ENCODE measurements at regions not wholly inside any gene's neighbourhood (a gene's known extent, or its start where the extent isn't known, plus 50 kb on each side); places are given as distances from the start of the nearest gene placed in this dataset.

DNA sequence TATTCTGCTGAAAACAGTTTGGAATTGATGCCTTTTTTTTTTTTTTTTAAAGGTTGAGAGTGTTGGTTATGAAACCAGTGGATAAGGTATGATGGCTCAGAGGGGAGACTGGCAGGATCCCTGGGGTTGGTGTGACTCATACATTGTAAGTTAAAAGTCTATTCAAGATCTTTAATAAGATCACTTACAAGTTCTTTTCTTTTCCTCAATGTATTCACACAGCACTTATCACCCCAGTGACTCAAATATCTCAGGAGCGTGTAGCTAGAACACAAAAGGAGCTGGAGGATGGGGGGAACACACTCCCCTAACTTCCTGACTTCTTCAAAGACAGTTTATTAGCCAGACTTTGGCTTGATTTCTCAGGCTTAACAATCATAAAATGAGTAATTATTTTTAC is 285.3 kb downstream of the SV2B start:
- H3K79me2 ChIP-seq (ENCODE audit: low read length): no peaks in the 10 kb centered on the region
- no peak overlapping the region for H3K27ac ChIP-seq (ENCODE audit: low read length)
- H3K4me2 ChIP-seq (ENCODE audit: low read length): no peak overlapping the region
- no peak overlapping the region for H3K4me3 ChIP-seq (ENCODE audit: low read length)
- TF ChIP-seq, protein P1, sequence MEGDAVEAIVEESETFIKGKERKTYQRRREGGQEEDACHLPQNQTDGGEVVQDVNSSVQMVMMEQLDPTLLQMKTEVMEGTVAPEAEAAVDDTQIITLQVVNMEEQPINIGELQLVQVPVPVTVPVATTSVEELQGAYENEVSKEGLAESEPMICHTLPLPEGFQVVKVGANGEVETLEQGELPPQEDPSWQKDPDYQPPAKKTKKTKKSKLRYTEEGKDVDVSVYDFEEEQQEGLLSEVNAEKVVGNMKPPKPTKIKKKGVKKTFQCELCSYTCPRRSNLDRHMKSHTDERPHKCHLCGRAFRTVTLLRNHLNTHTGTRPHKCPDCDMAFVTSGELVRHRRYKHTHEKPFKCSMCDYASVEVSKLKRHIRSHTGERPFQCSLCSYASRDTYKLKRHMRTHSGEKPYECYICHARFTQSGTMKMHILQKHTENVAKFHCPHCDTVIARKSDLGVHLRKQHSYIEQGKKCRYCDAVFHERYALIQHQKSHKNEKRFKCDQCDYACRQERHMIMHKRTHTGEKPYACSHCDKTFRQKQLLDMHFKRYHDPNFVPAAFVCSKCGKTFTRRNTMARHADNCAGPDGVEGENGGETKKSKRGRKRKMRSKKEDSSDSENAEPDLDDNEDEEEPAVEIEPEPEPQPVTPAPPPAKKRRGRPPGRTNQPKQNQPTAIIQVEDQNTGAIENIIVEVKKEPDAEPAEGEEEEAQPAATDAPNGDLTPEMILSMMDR (IDR thresholded peaks at IDR 0.05; ENCODE audit: low read depth, low read length): no peak
- no peak for TF ChIP-seq EZH2phosphoT487 (IDR thresholded peaks at IDR 0.05; ENCODE audit: low read depth)
- H3K27me3 ChIP-seq (ENCODE audit: low read depth, low read length): no peaks in the 10 kb centered on the region
- H3K9ac ChIP-seq (ENCODE audit: low read length): no peak overlapping the region
- no peaks in the 10 kb centered on the region for H4K20me1 ChIP-seq (ENCODE audit: insufficient read depth, low read length)
- no peak overlapping the region for H2AFZ ChIP-seq (ENCODE audit: low read depth, low read length)
- H3K9me3 ChIP-seq (ENCODE audit: insufficient read depth, low read length): no peaks in the 10 kb centered on the region
- H3K4me1 ChIP-seq (ENCODE audit: low read length): no peaks in the 10 kb centered on the region
- no peaks in the 10 kb centered on the region for H3K36me3 ChIP-seq (replicated peaks; ENCODE audit: low read depth, low read length)

DNA sequence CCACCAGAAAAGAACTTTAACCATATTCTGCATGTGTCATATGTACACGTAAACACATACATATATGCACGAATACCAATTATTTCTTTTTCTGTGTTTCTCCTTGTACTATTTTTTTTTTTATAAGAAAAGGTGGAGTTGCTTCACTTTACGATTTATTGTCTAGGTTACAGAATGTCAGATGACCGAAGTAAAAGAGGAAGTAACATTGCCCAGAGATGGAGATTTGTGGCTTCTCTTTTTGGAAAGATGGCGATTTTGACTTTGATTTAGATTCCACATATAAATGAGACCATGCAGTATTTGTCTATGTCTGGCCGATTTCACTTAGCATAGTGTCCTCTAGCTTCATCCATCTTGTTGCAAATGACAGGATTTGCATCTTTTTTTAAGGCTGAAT is 293.1 kb downstream of the SV2B start:
- no peak overlapping the region for H3K4me2 ChIP-seq (ENCODE audit: low read length)
- H3K27ac ChIP-seq (ENCODE audit: low read length): no peak overlapping the region
- no peaks in the 10 kb centered on the region for H3K36me3 ChIP-seq (replicated peaks; ENCODE audit: low read depth, low read length)
- no peaks in the 10 kb centered on the region for H3K27me3 ChIP-seq (ENCODE audit: low read depth, low read length)
- no peaks in the 10 kb centered on the region for H3K4me1 ChIP-seq (ENCODE audit: low read length)
- H3K9ac ChIP-seq (ENCODE audit: low read length): no peak overlapping the region
- H2AFZ ChIP-seq (ENCODE audit: low read depth, low read length): no peak overlapping the region
- H3K9me3 ChIP-seq (ENCODE audit: insufficient read depth, low read length): no peaks in the 10 kb centered on the region
- TF ChIP-seq, protein P1 (IDR thresholded peaks at IDR 0.05; ENCODE audit: low read depth, low read length): no peak
- TF ChIP-seq EZH2phosphoT487 (IDR thresholded peaks at IDR 0.05; ENCODE audit: low read depth): no peak
- no peaks in the 10 kb centered on the region for H3K79me2 ChIP-seq (ENCODE audit: low read length)
- no peak overlapping the region for H3K4me3 ChIP-seq (ENCODE audit: low read length)
- no peaks in the 10 kb centered on the region for H4K20me1 ChIP-seq (ENCODE audit: insufficient read depth, low read length)

DNA sequence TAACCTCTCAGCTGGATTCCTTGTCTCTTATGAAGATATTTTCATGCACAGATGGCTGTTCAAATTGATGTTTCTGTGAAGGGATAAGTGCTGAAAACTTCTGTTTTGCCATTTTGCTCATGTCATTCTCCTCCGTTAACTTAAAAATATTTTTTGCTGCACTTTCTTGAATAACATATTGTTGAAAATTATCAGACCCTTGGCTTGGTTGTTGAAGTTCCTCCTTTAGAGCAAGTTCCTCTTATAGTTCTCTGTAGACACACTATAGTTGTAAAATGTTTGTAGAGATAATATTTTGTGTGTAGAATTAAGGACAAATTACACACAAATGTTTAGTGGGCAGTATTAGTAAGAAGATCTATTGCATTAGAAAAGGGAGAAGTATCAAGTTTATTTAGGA is 300.4 kb downstream of the SV2B start:
- H3K27ac ChIP-seq (ENCODE audit: low read length): no peak overlapping the region
- H3K36me3 ChIP-seq (replicated peaks; ENCODE audit: low read depth, low read length): no peaks in the 10 kb centered on the region
- H4K20me1 ChIP-seq (ENCODE audit: insufficient read depth, low read length): no peaks in the 10 kb centered on the region
- H3K4me3 ChIP-seq (ENCODE audit: low read length): no peak overlapping the region
- no peaks in the 10 kb centered on the region for H3K9me3 ChIP-seq (ENCODE audit: insufficient read depth, low read length)
- H3K79me2 ChIP-seq (ENCODE audit: low read length): no peaks in the 10 kb centered on the region
- H3K4me1 ChIP-seq (ENCODE audit: low read length): no peaks in the 10 kb centered on the region
- no peak overlapping the region for H2AFZ ChIP-seq (ENCODE audit: low read depth, low read length)
- H3K4me2 ChIP-seq (ENCODE audit: low read length): no peak overlapping the region
- H3K9ac ChIP-seq (ENCODE audit: low read length): no peak overlapping the region
- H3K27me3 ChIP-seq (ENCODE audit: low read depth, low read length): no peaks in the 10 kb centered on the region
- no peak for TF ChIP-seq EZH2phosphoT487 (IDR thresholded peaks at IDR 0.05; ENCODE audit: low read depth)
- TF ChIP-seq, protein P1 (IDR thresholded peaks at IDR 0.05; ENCODE audit: low read depth, low read length): no peak

DNA sequence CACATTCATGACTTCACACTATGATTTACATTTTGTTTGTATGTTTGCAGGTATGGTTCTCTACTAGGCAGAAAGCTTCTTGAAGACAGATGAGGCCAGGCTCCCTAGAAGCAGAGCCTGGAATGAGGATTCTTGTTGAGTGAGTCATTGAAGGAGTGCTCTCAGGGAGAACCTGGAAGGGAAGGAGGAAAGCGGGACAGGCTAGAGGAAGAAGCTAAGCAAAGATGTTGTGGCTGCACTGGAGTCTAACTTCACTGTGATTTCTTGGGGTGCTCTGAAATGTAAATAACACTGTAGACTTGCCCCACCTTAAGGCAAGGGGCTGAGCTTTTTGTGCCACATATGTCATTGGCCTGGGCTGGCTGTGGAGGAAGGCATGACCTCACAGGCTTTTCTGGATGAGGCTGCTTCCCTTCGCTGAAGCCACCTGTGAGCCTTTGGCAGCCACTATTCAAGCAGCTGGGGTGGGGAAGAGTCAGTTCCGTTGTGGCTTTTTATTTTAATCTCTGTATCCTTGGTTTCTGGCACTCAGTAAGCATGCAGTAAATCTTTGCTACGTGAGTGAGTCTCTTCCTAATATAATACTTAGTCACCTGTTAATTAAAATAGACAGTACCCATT is 307.3 kb downstream of the SV2B start:
- H3K4me3 ChIP-seq (ENCODE audit: low read length): no peak overlapping the region
- no peaks in the 10 kb centered on the region; the same call in 1 of the 2 replicates for H3K27me3 ChIP-seq (ENCODE audit: low read depth, low read length)
- no peak overlapping the region for H3K9ac ChIP-seq (ENCODE audit: low read length)
- H3K4me1 ChIP-seq (ENCODE audit: low read length): no peaks in the 10 kb centered on the region
- no peak overlapping the region for H3K27ac ChIP-seq (ENCODE audit: low read length)
- no peak overlapping the region for H3K4me2 ChIP-seq (ENCODE audit: low read length)
- H3K79me2 ChIP-seq (ENCODE audit: low read length): no peaks in the 10 kb centered on the region
- H3K36me3 ChIP-seq (replicated peaks; ENCODE audit: low read depth, low read length): no peaks in the 10 kb centered on the region
- no peaks in the 10 kb centered on the region for H3K9me3 ChIP-seq (ENCODE audit: insufficient read depth, low read length)
- no peaks in the 10 kb centered on the region for H4K20me1 ChIP-seq (ENCODE audit: insufficient read depth, low read length)
- TF ChIP-seq EZH2phosphoT487 (IDR thresholded peaks at IDR 0.05; ENCODE audit: low read depth): no peak
- TF ChIP-seq, protein P1 (IDR thresholded peaks at IDR 0.05; ENCODE audit: low read depth, low read length): no peak
- no peak overlapping the region for H2AFZ ChIP-seq (ENCODE audit: low read depth, low read length)

Data from OCI-LY3 (cell line).